Fibroblast of lung (primary cell): ENCODE measurements at regions not wholly inside any gene's neighbourhood (a gene's known extent, or its start where the extent isn't known, plus 50 kb on each side); places are given as distances from the start of the nearest gene placed in this dataset.
A peak's percentile ranks its signal among the peaks of the same experiment; 100 is the strongest.

Source experiments
- CTCF ChIP-seq, 2 donors: IDR thresholded peaks in 1 of 2; conservative IDR thresholded peaks in 1 of 2; 1 replicate in 1 of 2; 2 replicates in 1 of 2; pipeline ENCODE4 v1.5.1; 2011 to 2012; ENCODE audit warnings: low read length in 2 of 2, control low read depth in 1 of 2, inconsistent platforms in 1 of 2, low read depth in 1 of 2, mild to moderate bottlenecking in 1 of 2
- EZH2 ChIP-seq: IDR thresholded peaks from 2 replicates; pipeline ENCODE4 v1.5.1; 2012; ENCODE audit warnings: low read length, control low read depth, mild to moderate bottlenecking; ENCODE audit errors: missing control alignments

GRCh38 chr6:84346372-84346771, 118.9 kb upstream of the CEP162 start:
- TF ChIP-seq CTCF (conservative IDR thresholded peaks at IDR 0.05 in 1 of 2, IDR thresholded peaks at IDR 0.05 in 1 of 2; ENCODE audit: low read depth in 1 of 2, low read length in 2 of 2) (peak in 1 of 2 donors; percentile 18), EZH2 (no peak)
